Activated CD4-positive, alpha-beta T cell treated with anti-CD3 and anti-CD28 coated beads, Interleukin-2, amount 10 ng/mL, durations not matched to agents 7 days and 5 days (primary cell): ENCODE measurements at regions not wholly inside any gene's neighbourhood (a gene's known extent, or its start where the extent isn't known, plus 50 kb on each side); places are given as distances from the start of the nearest gene placed in this dataset.
"Not testable (repeated sequence)": the region's sequence is repeated elsewhere in the genome, so short reads cannot be mapped to it uniquely, and the experiment has no call there.

Experiments used
- CTCF ChIA-PET: fragments of 350-600 bp; sonication (Branson Sonifier 250); formaldehyde crosslinking; loops from one replicate; lab custom pipeline; 2021; ENCODE audit warnings: antibody characterized with exemption; lab: Charles Lee
- POLR2A ChIA-PET: fragments of 350-600 bp; sonication (Branson Sonifier 250); formaldehyde crosslinking; loops from one replicate; lab custom pipeline; 2021; ENCODE audit warnings: antibody characterized with exemption; lab: Charles Lee
- DNase-seq: peaks from one replicate; pipeline ENCODE4 v3.0.0-alpha.2; 2020
- H3K27ac Mint-ChIP-seq: one replicate; pipeline ENCODE4 v1.8.0; 2021; ENCODE audit warnings: mild to moderate bottlenecking, moderate library complexity, mixed read lengths
- H3K27me3 Mint-ChIP-seq: one replicate; pipeline ENCODE4 v1.8.0; 2021; ENCODE audit warnings: mixed read lengths
- H3K36me3 Mint-ChIP-seq: one replicate; pipeline ENCODE4 v1.8.0; 2021; ENCODE audit warnings: low read depth, mixed read lengths
- H3K4me1 Mint-ChIP-seq: one replicate; pipeline ENCODE4 v1.8.0; 2021; ENCODE audit warnings: mixed read lengths
- H3K4me3 Mint-ChIP-seq: one replicate; pipeline ENCODE4 v1.8.0; 2021; ENCODE audit warnings: mild to moderate bottlenecking, moderate library complexity, mixed read lengths
- H3K9me3 Mint-ChIP-seq: one replicate; pipeline ENCODE4 v1.8.0; 2021; ENCODE audit warnings: mixed read lengths

DNA sequence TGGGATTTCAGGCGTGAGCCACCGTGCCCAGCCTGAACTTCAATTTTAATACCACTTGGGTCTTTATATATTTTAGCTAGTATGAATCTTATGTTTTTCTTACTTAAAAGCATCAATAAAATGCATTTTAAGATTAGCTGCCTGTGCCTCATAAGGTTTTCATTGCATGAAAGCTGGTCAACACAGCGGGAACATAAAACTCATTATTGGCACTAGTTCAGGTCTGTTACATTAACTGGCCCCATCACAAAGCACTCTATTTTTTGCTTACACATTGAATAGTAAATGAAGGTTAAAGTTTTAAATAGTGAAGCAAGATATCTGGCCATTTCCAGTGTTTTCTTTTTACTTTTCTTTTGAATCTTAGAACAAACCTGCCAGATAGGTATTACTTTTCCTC lies 145.6 kb upstream of the LYSMD4 start:
- ChIA-PET CTCF (no interaction called here), POLR2A (no interaction called here)
- peaks cover 5% of the 10 kb centered on the region for H3K9me3 Mint-ChIP-seq
- H3K36me3 Mint-ChIP-seq, result peaks cover 10% of the 10 kb centered on the region
- no peak for DNase-seq
- H3K27ac Mint-ChIP-seq, result no peak overlapping the region
- no peaks in the 10 kb centered on the region for H3K4me1 Mint-ChIP-seq
- H3K27me3 Mint-ChIP-seq, result no peaks in the 10 kb centered on the region
- H3K4me3 Mint-ChIP-seq, result no peak overlapping the region

DNA sequence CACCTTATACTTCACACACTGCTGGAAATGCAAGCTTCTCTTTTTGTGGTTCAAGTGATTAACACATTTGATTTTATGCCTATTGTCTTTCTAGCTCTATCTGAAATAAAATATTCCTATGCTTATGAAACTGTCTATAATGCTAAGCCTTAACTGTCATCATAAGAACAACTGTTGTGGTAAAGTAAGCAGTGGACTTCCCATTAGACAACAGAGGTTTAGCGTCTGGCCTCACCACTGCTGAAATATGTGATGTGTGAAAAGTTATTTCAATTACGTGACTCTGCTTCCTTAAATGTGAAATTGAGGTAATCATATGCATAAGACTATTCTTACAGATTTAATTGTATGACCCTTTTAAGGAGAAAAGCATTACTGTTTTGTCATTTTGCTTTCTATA lies 140.2 kb upstream of the LYSMD4 start:
- Mint-ChIP-seq H3K36me3 (no peaks in the 10 kb centered on the region), H3K27ac (no peak overlapping the region), H3K9me3 (no peaks in the 10 kb centered on the region), H3K4me1 (no peaks in the 10 kb centered on the region), H3K4me3 (no peak overlapping the region), H3K27me3 (no peaks in the 10 kb centered on the region)
- ChIA-PET POLR2A (no interaction called here), CTCF (no interaction called here)
- no peak for DNase-seq

DNA sequence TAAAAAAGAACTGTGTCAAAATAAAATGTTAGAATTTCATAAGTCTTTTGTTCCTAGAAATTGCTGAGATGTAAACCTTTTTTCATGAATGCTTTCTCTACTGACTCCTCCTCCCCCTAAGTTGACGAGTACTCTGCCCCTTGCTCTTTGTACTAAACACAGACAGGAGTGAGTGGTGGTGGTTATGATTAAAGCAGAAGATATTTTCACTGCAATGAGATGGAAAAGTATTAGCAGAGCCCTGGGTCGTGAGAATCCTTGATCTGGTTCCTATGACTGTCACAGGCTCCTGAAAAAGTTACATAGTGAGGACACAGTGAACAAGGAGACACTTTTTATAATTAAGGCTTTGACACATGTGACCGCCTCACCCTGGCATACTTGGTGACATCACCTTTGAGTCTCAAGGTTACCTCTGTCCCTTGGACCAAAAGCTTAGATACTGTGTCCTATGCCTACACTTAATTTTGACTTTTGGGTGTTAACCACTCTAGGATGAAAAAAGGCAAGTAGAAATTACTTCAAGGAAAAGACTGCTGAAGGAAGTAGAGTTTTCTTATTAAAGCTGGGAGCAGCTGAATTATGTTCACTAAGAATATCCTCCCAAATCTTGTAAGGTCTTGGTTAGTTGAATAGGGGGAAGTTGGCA lies 130.4 kb upstream of the LYSMD4 start:
- no peaks in the 10 kb centered on the region for H3K4me1 Mint-ChIP-seq
- ChIA-PET POLR2A (no interaction called here), CTCF (no interaction called here)
- DNase-seq, result no peak
- H3K27me3 Mint-ChIP-seq, result no peaks in the 10 kb centered on the region
- H3K9me3 Mint-ChIP-seq, result no peaks in the 10 kb centered on the region
- no peaks in the 10 kb centered on the region for H3K36me3 Mint-ChIP-seq
- H3K27ac Mint-ChIP-seq, result no peak overlapping the region
- H3K4me3 Mint-ChIP-seq, result no peak overlapping the region

DNA sequence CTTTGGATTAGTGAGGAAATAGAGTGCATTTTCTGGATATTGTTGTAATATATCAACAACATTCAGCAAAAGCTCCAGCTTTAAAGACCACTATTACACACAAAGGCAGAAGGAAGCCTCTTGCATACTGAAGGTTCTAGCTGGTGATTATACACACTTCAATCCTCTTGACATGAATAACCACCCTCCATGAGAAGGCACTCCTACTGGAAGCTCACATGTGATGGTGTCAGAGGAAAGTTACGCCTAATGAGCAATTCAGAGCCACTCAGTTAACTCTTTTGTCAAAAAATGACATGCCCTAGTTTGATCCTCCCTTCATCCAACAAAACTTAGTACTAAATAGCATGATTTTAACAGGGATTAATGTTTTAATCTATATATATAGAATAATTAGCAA lies 124.6 kb upstream of the LYSMD4 start:
- peaks cover 2% of the 10 kb centered on the region for H3K9me3 Mint-ChIP-seq
- ChIA-PET CTCF (interaction anchor here (1.0 kb wide), 1 partner anchor 21 kb away, joined by 3 read pairs; no protein-coding TSS in a partner anchor), POLR2A (no interaction called here)
- H3K27ac Mint-ChIP-seq, result no peak overlapping the region
- no peak overlapping the region for H3K4me3 Mint-ChIP-seq
- DNase-seq, result no peak
- H3K4me1 Mint-ChIP-seq, result no peaks in the 10 kb centered on the region
- no peaks in the 10 kb centered on the region for H3K36me3 Mint-ChIP-seq
- no peaks in the 10 kb centered on the region for H3K27me3 Mint-ChIP-seq

DNA sequence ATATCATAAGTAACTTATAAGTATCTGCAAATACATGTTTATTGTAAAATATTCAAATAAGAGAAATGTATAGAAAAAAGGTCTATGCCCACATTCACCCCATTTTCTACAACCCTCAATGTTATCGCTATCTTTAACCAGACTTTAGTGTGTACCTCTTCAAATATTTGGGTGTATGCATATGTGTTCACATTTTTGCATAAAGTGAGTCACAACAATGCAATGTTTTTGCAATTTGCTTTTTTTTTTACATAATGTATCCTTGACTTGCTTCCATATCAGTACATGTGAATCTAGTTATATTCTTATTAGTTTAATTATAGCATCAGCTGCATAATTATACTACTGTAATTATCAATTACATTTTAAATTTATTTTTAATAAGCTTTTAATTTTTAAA lies 117.3 kb upstream of the LYSMD4 start:
- ChIA-PET CTCF (no interaction called here), POLR2A (no interaction called here)
- DNase-seq, result no peak
- no peaks in the 10 kb centered on the region for H3K27me3 Mint-ChIP-seq
- peaks cover 2% of the 10 kb centered on the region for H3K9me3 Mint-ChIP-seq
- peaks cover 1% of the 10 kb centered on the region for H3K36me3 Mint-ChIP-seq
- H3K27ac Mint-ChIP-seq, result no peak overlapping the region
- peaks cover 5% of the 10 kb centered on the region for H3K4me1 Mint-ChIP-seq
- no peak overlapping the region for H3K4me3 Mint-ChIP-seq

DNA sequence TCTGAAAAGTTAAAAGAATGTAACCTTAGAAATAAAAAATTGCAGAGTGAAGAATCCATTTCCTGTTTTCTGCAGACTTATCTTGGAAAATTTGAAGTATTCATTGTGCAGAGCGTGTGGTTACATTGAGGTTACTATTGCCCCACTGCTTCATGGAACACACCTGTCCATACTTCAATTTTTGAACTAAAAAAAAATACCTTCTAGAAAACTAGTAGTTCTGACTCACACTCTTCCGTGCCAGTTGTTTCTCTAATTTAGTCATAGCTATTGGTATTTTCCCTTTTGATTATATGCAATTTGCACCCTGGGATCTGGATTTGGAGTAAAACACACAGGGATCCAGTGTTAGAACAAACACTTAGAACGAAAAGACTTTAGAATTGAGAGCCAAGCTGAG lies 111.8 kb upstream of the LYSMD4 start:
- Mint-ChIP-seq H3K27ac (no peak overlapping the region), H3K4me1 (peaks cover 29% of the 10 kb centered on the region), H3K36me3 (peaks cover 6% of the 10 kb centered on the region), H3K4me3 (no peak overlapping the region), H3K27me3 (no peaks in the 10 kb centered on the region), H3K9me3 (no peaks in the 10 kb centered on the region)
- peak; percentile 8 for DNase-seq
- CTCF ChIA-PET, result interaction anchor here (0.6 kb wide), 1 partner anchor 2000 kb away, joined by 3 read pairs; no protein-coding TSS in a partner anchor
- POLR2A ChIA-PET, result interaction anchor here (0.5 to 0.6 kb wide), 2 partner anchors 22 to 702 kb away, joined by 4 read pairs; no protein-coding TSS in a partner anchor

DNA sequence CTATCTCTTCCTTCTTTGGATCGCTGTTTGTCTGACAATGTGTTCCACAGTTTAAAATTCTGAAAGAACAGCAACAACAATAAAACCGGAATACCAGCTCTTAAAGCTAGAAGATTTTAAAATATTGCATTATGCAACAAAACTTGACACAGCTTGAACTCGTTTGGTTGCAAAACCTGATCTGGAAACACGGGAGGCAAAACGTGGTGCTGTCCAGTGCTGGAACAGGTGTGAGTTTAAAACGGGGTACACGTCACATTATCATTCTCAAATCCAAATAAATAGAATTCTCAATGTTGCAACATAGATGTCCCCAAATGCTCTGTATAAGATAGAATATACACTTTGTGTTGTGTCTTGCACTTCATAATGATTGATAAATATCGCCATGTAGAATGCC lies 110.9 kb upstream of the LYSMD4 start:
- no peaks in the 10 kb centered on the region for H3K27me3 Mint-ChIP-seq
- H3K36me3 Mint-ChIP-seq, result peaks cover 13% of the 10 kb centered on the region
- H3K9me3 Mint-ChIP-seq, result no peaks in the 10 kb centered on the region
- no peak overlapping the region for H3K27ac Mint-ChIP-seq
- H3K4me1 Mint-ChIP-seq, result peaks cover 29% of the 10 kb centered on the region
- ChIA-PET CTCF (no interaction called here), POLR2A (no interaction called here)
- no peak overlapping the region for H3K4me3 Mint-ChIP-seq
- no peak for DNase-seq

DNA sequence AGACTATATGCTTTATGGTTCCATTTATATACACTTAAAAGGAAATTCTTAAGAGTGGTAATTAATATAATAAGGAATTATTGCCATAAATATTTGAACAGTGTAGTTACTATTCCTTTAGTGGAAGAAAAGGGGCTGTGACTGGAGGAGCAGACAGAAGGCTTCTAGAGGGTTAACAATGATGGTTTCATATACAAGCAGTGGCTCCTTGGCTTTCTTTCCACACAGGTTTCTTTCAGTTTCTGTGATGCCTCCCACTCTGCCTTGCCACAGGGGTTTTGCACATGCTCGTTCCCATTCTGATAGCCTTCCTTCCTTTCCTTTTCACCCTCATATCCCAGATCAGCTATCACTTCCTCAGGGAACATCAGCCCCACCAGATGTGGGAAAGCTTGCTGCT lies 108.8 kb upstream of the LYSMD4 start:
- peaks cover 29% of the 10 kb centered on the region for H3K4me1 Mint-ChIP-seq
- no peaks in the 10 kb centered on the region for H3K9me3 Mint-ChIP-seq
- no peak overlapping the region for H3K27ac Mint-ChIP-seq
- ChIA-PET POLR2A (no interaction called here), CTCF (no interaction called here)
- H3K4me3 Mint-ChIP-seq, result no peak overlapping the region
- DNase-seq, result no peak
- peaks cover 20% of the 10 kb centered on the region for H3K36me3 Mint-ChIP-seq
- no peaks in the 10 kb centered on the region for H3K27me3 Mint-ChIP-seq

DNA sequence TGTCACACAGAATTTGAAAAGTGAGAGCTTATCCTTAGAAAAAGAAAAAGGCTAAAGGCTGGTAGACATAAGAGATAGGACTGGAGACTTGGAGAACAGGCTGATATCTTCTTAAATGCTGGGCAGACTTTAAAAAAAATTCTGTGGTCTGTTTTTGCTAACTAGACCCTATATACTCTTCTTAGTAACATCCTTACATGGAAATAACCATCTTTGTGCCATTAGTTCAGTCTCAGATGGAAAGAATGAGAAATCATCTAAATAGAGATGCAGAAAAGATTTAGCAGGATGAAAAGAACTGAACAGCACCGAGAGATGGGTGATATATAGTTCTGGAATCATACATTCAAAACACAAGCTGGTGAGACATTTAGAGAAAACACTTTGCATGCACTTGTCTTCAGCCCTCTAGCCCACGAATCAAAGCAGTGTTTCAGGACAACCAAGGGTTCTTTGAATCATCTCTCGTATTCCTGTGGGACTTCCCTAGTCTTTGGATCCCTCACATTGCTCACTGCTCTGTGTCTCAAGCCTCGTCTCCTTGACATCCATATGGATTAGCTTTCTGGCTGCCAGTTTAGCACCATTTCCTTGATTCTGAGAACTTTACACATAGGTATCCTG lies 93.0 kb upstream of the LYSMD4 start:
- Mint-ChIP-seq H3K27ac (no peak overlapping the region), H3K9me3 (peaks cover 23% of the 10 kb centered on the region), H3K27me3 (no peaks in the 10 kb centered on the region), H3K36me3 (peaks cover 42% of the 10 kb centered on the region), H3K4me3 (no peak overlapping the region), H3K4me1 (peaks cover 8% of the 10 kb centered on the region)
- ChIA-PET POLR2A (no interaction called here), CTCF (no interaction called here)
- DNase-seq, result no peak

DNA sequence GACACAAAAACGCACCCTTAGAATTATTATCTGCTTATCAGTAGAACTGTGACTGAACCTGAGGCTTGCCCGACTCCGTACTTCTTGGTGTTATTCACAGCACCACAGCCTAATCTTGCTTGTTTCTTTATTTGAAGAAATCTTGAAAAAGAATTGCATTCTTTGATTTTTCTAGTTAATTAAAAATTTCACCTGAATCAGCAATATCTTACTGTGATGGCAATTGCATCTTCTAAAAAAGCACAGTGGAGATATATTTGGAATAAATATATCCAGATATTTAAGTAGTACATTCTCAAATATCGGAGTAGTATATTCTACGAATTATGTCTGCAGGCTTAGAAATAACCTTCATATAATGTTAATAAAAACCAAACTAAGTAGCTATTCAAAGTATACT lies 90.1 kb upstream of the LYSMD4 start:
- Mint-ChIP-seq H3K4me1 (peaks cover 8% of the 10 kb centered on the region), H3K27ac (no peak overlapping the region), H3K27me3 (no peaks in the 10 kb centered on the region), H3K36me3 (peaks cover 31% of the 10 kb centered on the region), H3K9me3 (peaks cover 15% of the 10 kb centered on the region), H3K4me3 (no peak overlapping the region)
- ChIA-PET POLR2A (interaction anchor here (0.6 kb wide), 1 partner anchor 22 kb away, joined by 4 read pairs; no protein-coding TSS in a partner anchor), CTCF (no interaction called here)
- DNase-seq, result no peak

DNA sequence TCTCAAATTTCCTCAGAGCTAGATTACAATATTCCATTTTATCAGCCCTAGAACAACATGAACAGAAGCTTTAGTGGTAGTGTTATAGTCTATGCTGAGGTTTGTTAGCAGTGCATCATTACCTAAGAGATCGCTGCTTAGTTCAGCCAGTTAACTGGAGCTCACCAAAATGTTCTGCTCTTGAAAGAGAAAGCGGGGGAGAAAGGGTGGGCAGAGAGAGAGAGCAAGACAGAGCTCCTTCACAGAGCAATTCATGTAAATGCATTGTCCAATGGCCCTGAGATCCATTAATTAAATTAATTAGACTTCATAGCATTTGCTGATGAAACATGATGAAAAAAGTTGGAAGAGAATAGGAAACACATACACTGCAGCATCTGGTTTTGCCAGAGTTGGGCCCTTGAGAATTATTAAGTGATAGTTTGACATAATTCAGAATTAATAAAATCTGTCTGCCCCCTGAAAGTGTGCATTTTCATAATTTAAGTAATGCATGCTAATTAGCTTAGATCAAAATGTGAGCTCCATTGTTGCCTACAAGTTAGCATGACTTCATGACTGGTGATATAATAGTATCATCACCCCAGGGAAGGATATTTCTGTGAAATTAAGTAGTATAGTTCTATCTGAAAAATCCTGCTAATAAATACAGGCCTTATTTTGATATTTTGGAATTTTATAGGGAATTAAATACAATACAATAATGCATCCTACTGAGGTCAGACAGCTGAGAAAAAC lies 86.9 kb upstream of the LYSMD4 start:
- peaks cover under 1% of the 10 kb centered on the region for H3K4me1 Mint-ChIP-seq
- CTCF ChIA-PET, result no interaction called here

DNA sequence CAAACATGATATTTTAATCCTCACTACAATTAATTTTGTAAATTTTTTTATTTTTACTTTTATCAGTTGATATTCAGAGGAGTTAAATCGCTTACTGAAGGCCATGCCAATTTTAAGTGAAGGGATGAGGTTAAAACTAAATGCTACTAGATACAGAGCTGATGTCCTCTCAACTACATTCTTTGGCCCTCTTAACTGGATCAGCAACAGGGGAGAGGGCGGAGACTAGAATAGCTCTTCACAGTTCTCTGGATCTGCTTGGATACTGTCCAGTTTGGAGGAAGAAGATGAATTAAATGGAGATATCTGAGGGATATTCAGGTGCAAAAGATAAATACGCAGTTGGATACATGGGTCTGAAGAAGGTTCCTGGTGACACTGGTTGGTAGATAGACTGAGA lies 85.6 kb upstream of the LYSMD4 start:
- ChIA-PET POLR2A (no interaction called here), CTCF (interaction anchor here (0.6 kb wide), 4 partner anchors 36 to 1859 kb away, joined by 3 to 5 read pairs (median 4); no protein-coding TSS in a partner anchor)
- Mint-ChIP-seq H3K27me3 (no peaks in the 10 kb centered on the region), H3K9me3 (peaks cover 5% of the 10 kb centered on the region), H3K4me1 (no peaks in the 10 kb centered on the region), H3K27ac (no peak overlapping the region), H3K36me3 (peaks cover 38% of the 10 kb centered on the region), H3K4me3 (no peak overlapping the region)
- no peak for DNase-seq

More for the DNA sequence above, 86.9 kb upstream of the LYSMD4 start:
- Mint-ChIP-seq H3K36me3 (peaks cover 38% of the 10 kb centered on the region), H3K27me3 (no peaks in the 10 kb centered on the region), H3K9me3 (peaks cover 8% of the 10 kb centered on the region), H3K4me3 (no peak overlapping the region), H3K27ac (no peak overlapping the region)
- DNase-seq, result no peak
- POLR2A ChIA-PET, result interaction anchor here (0.6 kb wide), 1 partner anchor 503 kb away, joined by 3 read pairs; no protein-coding TSS in a partner anchor

DNA sequence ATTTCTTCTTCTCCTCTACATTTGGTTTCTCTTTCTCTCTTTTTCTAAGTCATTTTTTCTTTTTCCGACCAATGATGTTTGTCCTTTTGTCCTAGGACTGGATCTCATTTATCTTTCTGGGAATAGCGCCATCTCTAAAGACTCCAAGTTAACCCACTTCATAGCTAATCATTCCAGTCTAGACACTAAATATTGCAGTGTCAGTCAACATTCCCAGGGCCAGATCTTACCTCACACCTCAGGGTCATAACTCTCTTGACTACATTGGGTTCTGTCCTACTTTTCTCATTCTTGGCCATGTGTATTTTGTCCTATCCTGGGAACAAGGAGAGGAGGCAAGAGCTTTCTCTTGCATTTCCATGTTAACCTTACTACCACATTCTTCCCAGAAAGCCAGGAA lies 83.6 kb upstream of the LYSMD4 start:
- H3K9me3 Mint-ChIP-seq, H3K4me1 Mint-ChIP-seq, H3K27ac Mint-ChIP-seq, POLR2A ChIA-PET, DNase-seq, H3K4me3 Mint-ChIP-seq, CTCF ChIA-PET, H3K27me3 Mint-ChIP-seq: not testable (repeated sequence)
- H3K36me3 Mint-ChIP-seq, result peaks cover 36% of the 10 kb centered on the region
